ENCODE measurements at regions not wholly inside any gene's neighbourhood (a gene's known extent, or its start where the extent isn't known, plus 50 kb on each side); places are given as distances from the start of the nearest gene placed in this dataset.
"Not testable (repeated sequence)": the region's sequence is repeated elsewhere in the genome, so short reads cannot be mapped to it uniquely, and the experiment has no call there.

DNA sequence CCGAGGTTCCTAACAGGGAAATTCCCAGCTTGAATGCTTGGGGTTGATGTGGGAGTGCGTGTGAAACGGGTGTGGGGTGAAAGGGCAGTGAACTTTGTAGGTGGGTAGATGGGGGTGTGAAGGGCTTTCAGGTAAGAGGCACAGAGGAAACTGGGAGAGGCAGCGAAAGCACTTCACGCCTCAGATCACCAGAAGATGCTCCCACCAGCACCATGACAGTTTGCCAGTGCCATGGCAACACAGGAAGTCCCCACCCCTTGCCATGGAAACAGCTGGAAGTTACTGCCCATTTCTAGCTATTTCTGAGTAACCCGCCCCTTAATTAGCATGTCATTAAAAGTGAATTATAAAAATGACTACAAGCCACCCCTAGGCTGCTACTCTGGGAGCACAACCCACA is 1390.6 kb upstream of the TPTE start:
- H3K4me1 ChIP-seq (ENCODE audit: control insufficient read depth in 1 of 2, insufficient read depth in 2 of 2, low read length in 2 of 2); intact Hi-C loops (cut with micrococcal nuclease); H3K4me2 ChIP-seq (ENCODE audit: low read length); H3K9ac ChIP-seq (ENCODE audit: low read length); H3K79me2 ChIP-seq (ENCODE audit: insufficient read depth, low read length); H3K36me3 ChIP-seq (ENCODE audit: control insufficient read depth in 1 of 2, insufficient read depth in 2 of 2, low read length in 2 of 2); H3K9me3 ChIP-seq (ENCODE audit: control insufficient read depth in 1 of 2, insufficient read depth in 1 of 2, low read depth in 1 of 2, low read length in 2 of 2); RAD21 ChIA-PET (ENCODE audit: low non-redundant PET in 1 of 2, low total read pairs in 2 of 2, uncharacterized antibody in 2 of 2, unreplicated experiment in 2 of 2); CTCF ChIA-PET; BruUV-seq (replicated peaks); H3K4me3 ChIP-seq (replicated peaks in 1 of 2; ENCODE audit: low read depth in 1 of 2, low read length in 2 of 2); H3K9me2 ChIP-seq (ENCODE audit: insufficient read depth); POLR2A ChIA-PET; DNase-seq (ENCODE audit: low read depth, low spot score); ATAC-seq; H2AFZ ChIP-seq (ENCODE audit: low read depth, low read length, poor library complexity, severe bottlenecking); H3K27ac ChIP-seq (ENCODE audit: low read depth, low read length); H4K20me1 ChIP-seq (ENCODE audit: insufficient read depth); H3K27me3 ChIP-seq (ENCODE audit: insufficient read depth, low read length): not testable (repeated sequence)

All from HCT116 (cell line).